ENCODE measurements at regions not wholly inside any gene's neighbourhood (a gene's known extent, or its start where the extent isn't known, plus 50 kb on each side); places are given as distances from the start of the nearest gene placed in this dataset.

GRCh38 chr3:150107429-150108175, 136.9 kb upstream of the PFN2 start (continued):
- TF ChIP-seq ATF2 (IDR thresholded peaks at IDR 0.05; ENCODE audit: low read length) (no peak), POLR2A (IDR thresholded peaks at IDR 0.05; ENCODE audit: control extremely low read depth in 1 of 2, low read depth in 2 of 2, low read length in 2 of 2) (no peak), SP2 (IDR thresholded peaks at IDR 0.05; ENCODE audit: low read length) (no peak), KDM4A (IDR thresholded peaks at IDR 0.05; ENCODE audit: low read depth, low read length, severe bottlenecking) (no peak), RXRA (IDR thresholded peaks at IDR 0.05; ENCODE audit: insufficient read depth, low read depth, low read length) (no peak)
